ENCODE measurements at regions not wholly inside any gene's neighbourhood (a gene's known extent, or its start where the extent isn't known, plus 50 kb on each side); places are given as distances from the start of the nearest gene placed in this dataset.

GRCh38 chr5:135229679-135230132 lies 169.3 kb downstream of the MACROH2A1 start:
- TF ChIP-seq CTCF (IDR thresholded peaks at IDR 0.05; ENCODE audit: low read depth, low read length), result no peak
- TF ChIP-seq EZH2phosphoT487 (IDR thresholded peaks at IDR 0.05; ENCODE audit: low read depth), result no peak

Data from OCI-LY3 (cell line).